ENCODE measurements at regions not wholly inside any gene's neighbourhood (a gene's known extent, or its start where the extent isn't known, plus 50 kb on each side); places are given as distances from the start of the nearest gene placed in this dataset.
A peak's percentile ranks its signal among the peaks of the same experiment; 100 is the strongest.
"Not testable (repeated sequence)": the region's sequence is repeated elsewhere in the genome, so short reads cannot be mapped to it uniquely, and the experiment has no call there.

- no peak for DNase-seq
These were observed 115.2 kb upstream of the FAT3 start for GRCh38 chr11:92109466-92109865.

GRCh38 chr11:92107331-92107730 lies 117.3 kb upstream of the FAT3 start:
- DNase-seq: no peak

DNA sequence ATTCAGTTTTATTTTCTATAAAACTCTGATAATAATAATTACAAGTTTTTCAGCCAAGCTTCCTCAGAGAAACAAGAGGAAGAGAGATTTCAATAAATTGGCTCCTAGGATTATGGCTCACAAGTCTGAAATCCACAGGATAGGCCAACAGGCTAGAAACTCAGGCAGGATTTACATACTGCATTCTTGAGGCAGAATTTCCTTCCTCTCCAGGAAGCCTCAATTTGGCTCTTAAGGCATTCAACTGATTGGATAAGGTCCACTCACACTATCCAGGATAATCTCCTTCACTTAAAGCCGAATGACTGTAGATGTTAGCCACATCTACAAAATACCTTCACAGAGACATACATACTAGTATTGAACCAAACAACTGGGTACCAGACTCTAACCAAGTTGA lies 120.3 kb upstream of the FAT3 start:
- no peak for DNase-seq

DNA sequence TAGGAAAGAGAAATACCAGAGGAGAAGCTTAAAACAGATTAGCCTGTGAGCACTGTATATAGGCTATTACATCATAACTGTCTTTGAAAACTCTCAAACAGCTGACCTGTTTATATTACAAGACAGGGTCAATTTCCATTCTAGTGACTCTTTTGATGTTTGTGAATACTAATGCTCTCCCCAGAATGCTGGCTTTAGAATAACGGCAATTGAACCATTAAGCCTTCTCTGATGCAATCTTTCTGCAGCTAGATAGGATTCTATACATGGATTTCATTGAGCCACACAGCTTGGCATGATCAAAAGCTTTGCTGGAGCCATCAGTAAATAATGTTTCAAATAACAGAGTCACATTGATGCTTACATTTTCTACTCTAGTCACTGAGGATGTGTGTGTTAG lies 122.7 kb upstream of the FAT3 start:
- no peak for DNase-seq

- no peak for DNase-seq
These were observed 125.4 kb upstream of the FAT3 start for GRCh38 chr11:92099183-92099582.

- DNase-seq: no peak
These were observed 126.4 kb upstream of the FAT3 start for GRCh38 chr11:92098172-92098571.

DNA sequence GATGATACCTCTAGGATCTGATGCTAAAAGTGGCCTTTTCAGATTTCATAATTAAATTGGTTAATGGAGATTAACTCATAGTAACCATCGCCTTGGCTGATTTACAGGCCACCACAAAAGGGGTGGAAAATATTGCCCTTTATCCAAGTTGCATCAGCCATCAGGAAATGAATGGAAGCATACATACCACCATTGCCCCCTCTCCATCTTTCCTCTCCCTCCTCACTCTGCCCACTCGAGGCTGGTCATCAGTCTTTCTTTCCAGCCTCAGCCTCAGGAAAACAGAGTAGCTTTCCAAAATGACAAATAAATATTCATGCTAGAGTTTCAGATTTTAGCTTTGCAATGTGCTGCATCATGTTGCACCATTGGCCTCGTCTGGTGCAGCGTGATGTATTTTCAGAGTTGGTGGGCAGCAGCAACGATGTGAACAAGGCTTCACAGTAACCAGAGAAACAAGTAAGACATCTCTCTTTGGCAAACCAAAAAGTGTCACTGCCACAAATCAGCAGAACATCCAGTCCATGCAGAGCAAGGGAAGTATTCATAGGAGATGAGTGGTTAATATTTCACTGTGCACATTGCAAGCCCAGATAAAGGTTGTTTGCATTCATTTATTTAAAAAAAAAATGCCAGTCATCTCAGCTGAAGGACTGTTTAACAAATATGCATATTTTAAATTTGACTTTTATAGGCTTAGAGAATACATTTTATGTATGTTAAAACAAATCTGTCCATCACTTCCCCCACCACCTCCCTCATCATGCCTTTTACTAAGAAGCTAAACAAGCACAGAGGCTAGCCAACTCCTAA lies 136.7 kb upstream of the FAT3 start:
- no peak for DNase-seq

DNA sequence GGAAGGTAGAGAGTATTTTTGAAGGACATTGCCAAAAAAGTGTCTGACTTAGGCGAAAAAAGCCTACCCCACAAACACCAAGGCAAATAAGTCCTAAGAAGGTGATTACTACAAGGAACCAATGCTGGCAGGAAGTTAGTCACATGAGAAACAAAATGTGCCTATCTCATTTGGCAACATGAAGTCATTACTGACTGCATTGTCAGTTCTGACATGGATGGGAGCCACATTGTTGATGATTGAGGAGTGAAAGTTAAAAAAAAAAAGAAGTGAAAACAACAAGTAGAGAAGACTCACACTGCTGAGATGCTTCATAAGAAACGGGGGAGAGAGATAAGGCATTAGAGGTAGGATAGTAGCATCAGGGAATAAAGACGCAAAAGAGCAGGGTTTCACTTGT lies 141.5 kb upstream of the FAT3 start:
- peak in 1 of 5 experiments; percentile 8 for DNase-seq

GRCh38 chr11:92082652-92083051 lies 142.0 kb upstream of the FAT3 start:
- no peak for DNase-seq

DNA sequence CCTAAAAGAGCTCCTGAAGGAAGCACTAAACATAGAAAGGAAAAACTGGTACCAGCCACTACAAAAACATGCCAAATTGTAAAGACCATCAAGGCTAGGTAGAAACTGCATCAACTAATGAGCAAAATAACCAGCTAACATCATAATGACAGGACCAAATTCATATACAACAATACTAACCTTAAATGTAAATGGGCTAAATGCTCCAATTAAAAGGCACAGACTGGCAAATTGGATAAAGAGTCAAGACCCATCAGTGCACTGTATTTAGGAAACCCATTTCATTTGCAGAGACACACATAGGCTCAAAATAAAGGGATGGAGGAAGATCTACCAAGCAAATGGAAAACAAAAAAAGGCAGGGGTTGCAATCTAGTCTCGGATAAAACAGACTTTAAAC lies 150.1 kb upstream of the FAT3 start:
- not testable (repeated sequence) for DNase-seq

DNA sequence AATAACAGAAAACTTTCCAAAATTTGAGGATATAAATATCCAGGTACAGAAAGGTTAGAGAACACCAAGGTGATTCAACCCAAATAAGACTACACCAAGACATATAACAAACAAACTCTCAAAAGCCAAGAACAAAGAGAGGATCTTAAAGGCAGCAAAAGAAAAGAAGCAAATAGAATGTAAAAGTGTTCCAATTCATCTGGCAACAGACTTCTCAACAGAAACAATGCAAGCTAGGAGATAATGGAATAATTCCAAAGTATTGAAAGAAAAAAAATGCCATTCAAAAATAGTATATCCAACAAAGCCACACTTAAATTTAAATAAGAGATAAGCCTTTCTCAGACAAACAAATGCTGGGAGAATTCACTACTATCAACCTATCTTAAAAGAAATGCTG lies 153.0 kb upstream of the FAT3 start:
- no peak for DNase-seq

GRCh38 chr11:92070026-92070889 lies 154.4 kb upstream of the FAT3 start:
- peak in 1 of 5 experiments; percentile 2 for DNase-seq

GRCh38 chr11:92067016-92067415 lies 157.6 kb upstream of the FAT3 start:
- no peak for DNase-seq

- no peak for DNase-seq
These were observed 163.1 kb upstream of the FAT3 start for GRCh38 chr11:92061456-92062062.

DNA sequence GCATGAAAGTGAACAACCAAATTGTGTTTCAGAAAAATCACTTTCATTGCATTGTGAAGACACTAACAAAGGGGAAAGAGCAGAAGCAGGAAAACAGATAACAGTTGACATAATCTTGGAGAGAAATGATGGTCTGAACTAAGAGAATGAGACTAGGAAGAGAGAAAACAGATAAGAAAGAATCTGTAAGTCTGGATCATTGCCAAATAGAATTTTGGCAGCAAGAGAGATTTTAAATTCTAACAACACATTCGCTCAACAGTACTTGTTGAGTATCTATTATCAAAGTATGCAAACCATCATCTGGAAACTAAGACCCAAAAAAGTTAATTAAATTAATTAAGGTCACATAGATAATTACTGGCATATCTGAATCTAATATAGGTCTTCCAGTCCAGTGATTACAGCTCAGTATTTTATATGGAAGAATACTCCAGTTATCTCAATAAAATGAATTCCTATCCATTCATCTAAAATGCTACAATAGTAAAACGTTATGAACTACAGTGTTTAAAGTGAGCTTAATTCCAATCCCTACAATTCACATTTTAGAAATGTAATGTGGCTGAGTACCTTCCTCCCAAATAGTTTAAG lies 166.7 kb upstream of the FAT3 start:
- DNase-seq: no peak

GRCh38 chr11:92053216-92053615 lies 171.4 kb upstream of the FAT3 start:
- no peak for DNase-seq

DNA sequence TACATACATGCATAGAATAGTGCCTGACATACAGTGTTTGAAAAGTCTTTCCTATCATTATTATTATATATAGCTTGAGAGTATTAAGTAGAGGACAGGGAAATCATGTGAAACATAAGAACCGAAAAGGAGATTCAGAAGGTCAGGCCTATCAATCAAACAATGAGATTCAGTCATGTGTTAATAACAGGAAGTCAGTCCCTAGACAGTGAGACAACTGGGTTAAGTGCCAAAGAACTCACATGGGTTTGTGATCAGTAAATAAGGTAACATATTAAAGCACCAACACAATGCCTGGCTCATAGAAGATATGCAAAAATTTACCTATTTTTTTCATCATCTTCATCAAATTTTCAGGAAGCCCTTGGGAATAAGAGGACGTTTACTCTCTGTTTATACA lies 174.3 kb upstream of the FAT3 start:
- DNase-seq: no peak

GRCh38 chr11:92048415-92048814 lies 176.2 kb upstream of the FAT3 start:
- DNase-seq: no peak

DNA sequence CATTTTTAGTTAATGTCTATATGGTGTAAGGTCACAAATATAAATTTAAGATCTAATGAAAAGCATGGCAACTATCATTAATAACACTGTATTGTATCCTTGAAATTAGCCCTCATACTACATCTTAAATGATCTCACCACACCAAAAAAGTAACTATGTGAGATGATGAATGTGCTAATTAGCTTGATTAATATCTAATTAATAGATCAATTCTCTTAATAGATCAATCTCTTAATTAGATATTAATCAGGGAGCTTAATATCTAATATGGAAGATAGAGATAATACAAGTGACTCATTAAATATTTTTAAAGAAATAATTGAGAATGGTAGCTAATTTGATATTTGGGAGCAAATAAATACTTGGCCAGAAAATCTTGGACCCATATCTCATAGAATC lies 178.5 kb upstream of the FAT3 start:
- DNase-seq: no peak

GRCh38 chr11:92045301-92045700 lies 179.3 kb upstream of the FAT3 start:
- no peak for DNase-seq

- no peak for DNase-seq
These were observed 189.1 kb upstream of the FAT3 start for GRCh38 chr11:92035488-92035887.

GRCh38 chr11:92027136-92027535 lies 197.5 kb upstream of the FAT3 start:
- not testable (repeated sequence) for DNase-seq

DNA sequence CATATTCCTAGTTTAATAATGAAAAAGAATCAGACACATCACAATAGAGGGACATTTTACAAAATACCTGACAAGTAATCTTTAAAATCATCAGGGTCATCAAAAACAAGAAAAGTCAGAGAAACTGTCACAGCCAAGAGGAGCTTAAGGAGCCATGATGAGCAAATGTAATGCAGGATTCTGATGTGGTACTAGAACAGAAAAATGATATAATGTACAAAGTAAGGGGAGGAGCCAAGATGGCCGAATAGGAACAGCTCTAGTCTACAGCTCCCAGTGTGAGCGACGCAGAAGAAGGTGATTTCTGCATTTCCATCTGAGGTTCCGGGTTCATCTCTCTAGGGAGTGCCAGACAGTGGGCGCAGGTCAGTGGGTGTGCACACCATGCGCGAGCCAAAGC lies 198.0 kb upstream of the FAT3 start:
- DNase-seq: no peak

All from T-helper 2 cell (primary cell).